CD1c-positive myeloid dendritic cell (primary cell): ENCODE measurements at regions not wholly inside any gene's neighbourhood (a gene's known extent, or its start where the extent isn't known, plus 50 kb on each side); places are given as distances from the start of the nearest gene placed in this dataset.

Source experiments
- DNase-seq: peaks from one replicate; pipeline ENCODE4 v3.0.0-alpha.2; 2016; ENCODE audit errors: extremely low spot score

DNA sequence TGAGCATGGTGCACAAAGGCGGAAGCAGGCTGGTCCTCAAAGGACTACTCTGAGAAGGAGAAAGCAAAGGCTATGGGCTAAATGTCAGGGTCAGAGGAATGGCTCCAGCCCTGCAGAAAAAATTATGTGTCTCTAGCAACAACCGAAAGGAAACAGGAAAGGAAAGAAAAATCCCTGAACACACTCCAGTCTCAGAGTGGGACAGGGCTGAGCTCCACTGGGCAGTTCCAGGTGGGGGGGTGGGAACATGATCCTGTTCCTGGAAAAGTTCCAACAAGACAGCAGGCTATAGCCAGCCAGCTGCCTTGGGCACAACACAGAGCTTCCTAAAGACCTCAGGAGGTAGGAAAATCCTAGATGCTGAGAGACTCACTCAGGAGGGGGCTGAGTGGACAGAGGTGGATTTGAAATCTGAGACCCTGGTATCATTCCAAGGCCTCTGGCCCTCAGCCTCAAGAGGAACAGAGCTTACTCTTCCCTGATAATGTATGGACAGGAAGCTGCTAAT lies 1088.2 kb downstream of the TBC1D22A start:
- no peak for DNase-seq

DNA sequence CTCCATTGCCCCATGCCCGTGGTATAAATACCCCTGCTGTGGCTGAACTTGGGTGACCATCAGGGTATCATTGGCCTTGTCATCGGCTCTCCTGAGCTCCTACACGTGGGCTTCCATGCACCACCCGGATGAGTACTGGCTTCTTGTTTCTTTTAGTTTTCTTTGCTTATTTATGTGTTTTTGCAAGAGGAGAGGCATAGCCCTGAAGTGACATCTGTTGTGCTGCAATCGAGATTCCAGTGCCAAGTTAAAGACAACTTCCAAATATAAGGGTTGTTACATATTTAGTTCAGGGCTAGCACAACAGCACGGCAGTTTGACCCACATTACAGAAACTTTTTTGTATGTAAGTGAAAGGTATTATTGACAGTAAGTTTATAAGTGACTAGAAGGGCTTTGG lies 1087.1 kb downstream of the TBC1D22A start:
- DNase-seq, result no peak

DNA sequence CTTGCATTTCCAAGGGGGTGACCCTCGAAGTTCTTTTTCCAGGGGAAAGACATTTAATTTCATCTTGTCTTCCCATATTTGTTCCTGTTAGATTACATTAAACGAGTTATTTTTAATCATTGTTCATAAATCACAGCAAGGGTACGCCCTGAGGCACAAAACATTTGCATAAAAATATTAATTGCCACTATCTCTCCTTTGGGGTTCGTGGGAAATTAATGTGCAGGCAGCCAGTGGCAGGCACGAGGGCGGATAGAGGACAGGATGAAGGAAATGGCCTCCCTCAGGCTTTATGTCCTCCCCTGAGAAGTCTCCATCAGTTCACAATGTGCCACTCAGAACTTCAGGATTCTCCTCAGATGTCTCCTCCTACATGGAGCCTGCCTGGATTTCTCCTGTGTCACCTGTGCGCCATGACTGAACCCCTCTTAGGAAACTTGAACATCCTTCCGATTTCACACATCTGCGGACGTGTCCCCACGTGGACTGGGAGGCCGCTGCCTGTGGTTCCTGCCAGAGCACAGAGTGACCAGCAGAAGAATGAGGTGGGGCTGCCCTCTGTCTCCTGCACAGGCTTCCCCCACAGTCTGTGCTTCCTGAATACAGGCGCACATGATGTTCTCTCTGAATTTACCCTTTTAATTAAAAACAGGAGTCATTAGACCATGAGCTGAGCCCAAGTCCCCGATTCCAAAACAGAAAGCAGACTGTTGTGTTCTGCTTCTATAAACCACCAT lies 1085.9 kb downstream of the TBC1D22A start:
- DNase-seq, result no peak

DNA sequence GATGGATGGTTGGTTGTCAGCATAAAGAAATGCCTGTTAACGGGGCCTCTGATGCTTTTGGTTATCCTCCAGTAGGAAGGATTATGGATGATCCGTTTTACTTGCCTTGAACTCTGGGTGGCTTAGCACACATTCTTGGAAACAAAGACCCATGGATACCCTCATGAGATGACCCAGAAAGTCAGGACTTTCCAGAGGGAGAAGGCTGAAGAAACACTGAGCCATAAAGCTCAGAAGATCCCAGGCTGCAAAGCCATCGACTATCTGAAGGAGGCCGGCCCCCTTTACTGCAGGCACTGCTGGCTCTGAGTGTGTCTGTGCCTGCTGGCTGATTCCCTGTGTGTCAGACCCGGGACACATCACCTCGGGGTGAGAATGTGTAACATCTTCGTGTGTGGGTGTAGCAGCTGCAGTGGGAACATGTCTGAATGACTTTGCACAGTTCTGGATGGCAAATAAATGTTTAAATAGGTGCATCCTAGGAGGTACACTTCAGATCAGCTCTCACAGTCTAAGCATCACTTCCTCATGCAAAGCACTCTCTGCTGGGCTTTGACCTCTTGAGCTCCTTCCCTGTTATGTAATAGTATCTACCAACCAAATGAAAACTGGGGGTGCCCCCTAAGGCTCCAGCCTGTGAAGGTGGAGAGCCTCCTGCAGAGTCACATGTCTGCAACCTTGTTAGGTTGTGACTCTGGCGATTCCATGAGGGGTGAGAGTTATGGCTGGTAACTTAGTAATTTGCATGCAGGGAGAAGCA lies 1084.9 kb downstream of the TBC1D22A start:
- DNase-seq, result no peak

DNA sequence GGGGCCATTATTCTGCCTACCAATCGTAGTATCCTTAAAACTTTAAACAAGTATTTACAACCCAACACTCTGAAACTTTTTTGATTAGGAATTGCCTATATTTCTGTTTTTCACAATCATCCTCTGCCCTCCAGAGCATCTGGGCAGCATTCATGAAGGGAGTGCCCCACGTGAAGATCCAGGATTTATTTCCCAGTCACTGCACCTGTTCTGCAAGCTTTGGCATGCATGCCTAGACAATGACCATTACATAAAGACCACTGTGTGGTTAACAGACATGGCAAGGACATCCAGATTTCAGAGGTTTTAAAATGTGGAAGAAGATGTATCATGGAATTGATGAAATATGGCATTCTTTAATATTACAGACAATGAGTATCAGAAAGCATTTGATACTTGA lies 1083.8 kb downstream of the TBC1D22A start:
- no peak for DNase-seq

DNA sequence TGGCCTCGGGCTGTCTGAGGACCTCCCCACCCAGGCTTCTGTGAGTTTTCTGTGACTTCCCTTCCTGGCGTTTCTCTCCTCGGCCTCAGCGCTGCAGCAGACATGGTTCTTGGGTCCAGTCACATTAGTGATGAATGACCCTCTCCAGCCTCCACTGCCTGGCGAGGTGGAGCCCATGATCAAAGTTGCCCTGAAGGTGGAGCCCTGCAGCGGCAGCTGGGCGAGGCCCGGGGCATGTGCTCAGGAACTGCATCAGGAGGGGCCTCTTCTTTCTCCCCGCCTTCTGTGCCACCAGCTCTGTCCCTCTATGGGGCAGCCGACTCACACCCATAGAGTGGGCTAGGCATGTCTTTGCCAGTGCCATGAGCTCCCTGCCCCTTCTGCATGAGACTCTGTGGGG lies 1079.7 kb downstream of the TBC1D22A start:
- no peak for DNase-seq

DNA sequence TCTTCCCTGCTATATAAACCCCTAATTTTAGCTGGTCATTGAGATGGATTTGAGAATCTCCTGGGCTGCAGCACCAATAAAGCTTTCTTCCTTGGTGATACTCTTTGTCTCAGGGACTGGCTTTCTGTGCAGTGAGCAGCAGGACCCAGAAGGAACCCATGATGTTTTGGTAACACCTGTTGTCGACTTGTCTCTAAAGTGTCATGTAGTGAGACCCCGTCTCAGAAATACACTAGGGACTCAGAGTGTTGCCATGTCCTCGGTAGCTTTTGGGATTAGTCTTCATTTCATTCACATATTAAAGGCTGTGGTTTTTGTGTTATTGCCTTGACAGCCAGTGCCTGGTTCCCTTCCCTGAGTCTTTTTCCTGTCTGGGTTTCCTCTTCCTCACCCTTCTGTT lies 1078.7 kb downstream of the TBC1D22A start:
- no peak for DNase-seq

DNA sequence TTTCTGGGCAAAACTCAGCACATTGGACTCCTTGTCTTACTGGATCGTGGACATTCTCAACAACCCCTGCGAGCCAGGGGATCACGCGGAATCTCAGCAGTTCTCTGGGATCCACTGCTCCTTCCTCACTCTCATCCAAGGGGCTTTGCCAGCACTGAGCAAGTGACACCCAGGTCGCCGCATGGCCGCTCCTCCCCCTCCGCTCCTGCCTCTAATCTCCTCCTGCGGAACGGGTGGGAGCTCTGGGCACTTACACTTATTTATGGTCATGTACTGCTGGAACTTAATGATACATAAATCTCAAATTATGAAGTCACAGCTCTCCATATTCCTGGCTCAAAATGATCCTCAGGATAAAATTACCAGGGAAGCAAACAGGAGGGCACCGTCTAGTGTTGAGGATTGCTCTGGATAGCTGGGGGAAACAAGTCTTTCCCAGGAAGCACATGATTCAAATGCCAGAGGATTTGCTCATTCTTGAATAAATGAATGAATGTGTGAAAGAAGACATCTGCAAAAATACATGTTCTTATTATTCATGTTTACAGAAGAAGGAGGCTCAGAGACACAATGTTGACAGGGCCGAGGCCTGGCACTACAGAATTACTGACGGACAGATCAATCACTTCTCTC lies 1077.3 kb downstream of the TBC1D22A start:
- no peak for DNase-seq

DNA sequence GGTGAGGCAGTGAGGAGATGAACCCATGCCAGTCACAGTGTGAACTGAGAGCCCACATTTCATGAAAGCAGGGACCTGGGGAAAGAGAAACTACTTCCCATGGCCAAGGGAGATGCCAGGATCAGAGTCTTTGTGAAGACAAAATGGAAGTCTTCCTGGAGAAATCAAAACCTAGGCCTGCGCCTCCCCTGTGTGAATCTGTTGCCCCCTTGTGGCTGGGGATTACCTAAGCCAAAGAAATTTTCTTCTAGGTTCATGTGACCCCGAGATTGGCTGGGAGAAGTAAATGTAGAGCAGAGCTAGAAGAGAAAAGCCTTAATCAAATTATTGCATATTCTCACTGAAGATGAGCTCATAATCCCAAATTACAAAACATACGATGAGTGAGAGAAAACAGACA lies 1075.3 kb downstream of the TBC1D22A start:
- no peak for DNase-seq

DNA sequence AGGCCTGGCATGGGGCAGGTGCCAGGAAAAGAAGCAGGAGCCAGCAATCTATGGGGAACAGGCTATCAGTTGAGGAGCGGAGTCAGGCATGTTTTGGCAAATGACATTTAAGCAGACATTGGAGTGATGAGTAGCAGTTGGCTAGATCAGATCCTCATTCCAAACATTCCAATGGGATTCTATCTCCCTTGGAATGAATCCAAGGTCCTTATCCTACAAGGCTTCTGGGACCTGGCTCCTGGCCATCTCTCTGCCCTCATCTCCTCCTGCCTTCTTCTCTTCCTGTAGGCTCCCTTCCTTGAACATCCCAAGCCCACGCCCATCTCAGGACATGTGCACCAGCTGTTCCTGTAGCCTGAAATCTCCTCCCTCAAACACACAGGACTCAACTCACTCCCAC lies 1074.5 kb downstream of the TBC1D22A start:
- no peak for DNase-seq

DNA sequence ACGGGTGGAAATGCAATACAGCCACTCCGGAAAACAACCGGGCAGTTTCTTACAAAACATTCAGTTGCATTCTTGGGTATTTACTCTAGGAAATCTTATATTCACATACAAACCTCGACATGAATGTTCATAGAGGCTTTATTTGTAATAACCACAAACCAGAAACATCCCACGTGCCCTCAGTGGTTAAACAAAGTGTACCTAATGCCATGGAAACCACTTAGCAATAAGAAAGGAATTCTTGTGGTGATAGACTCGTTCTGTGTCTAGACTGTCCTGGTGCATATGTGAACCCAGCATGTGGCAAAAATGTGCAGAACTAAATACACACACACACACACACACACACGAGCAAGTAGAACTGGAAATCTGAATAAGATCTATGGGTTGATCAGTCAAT lies 1073.3 kb downstream of the TBC1D22A start:
- DNase-seq, result no peak

DNA sequence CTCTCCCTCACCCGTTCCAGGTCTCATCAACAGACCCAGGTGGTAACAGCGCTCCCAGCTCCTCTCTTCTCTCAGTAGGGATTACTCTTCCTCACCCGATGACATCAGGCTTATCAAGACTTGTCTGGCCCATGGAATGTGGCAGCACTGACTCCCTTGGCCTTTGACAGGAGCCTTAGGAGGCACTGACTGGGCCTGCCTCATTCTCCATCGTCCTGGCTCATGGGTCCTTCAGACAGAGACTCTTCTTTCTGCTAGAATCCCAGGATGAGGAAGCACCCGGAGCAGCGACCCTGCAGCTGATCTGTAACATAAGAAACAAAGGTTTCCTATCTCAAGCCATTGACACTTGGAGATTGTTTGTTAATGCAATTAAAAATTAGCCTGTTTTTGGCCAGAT lies 1063.6 kb downstream of the TBC1D22A start:
- DNase-seq, result no peak

DNA sequence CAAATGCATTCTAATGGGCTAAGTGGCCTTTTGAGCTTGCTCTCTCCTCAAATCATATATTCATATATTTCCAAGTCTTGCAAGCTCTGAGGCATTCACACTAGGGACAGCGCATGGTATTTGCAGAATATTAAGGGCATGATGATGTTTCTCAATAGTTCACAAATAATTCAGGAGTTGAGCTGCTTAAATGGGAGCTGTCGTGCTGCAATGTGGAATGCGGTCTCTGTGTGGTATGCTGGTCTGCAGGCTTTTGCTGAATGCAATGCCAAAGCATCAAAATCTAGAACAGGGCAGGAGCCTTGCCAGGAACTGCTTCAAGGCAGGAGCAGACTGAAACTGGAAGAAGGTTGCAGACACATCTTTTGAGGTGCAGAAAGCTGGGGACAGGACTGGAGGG lies 1060.0 kb downstream of the TBC1D22A start:
- DNase-seq, result no peak

DNA sequence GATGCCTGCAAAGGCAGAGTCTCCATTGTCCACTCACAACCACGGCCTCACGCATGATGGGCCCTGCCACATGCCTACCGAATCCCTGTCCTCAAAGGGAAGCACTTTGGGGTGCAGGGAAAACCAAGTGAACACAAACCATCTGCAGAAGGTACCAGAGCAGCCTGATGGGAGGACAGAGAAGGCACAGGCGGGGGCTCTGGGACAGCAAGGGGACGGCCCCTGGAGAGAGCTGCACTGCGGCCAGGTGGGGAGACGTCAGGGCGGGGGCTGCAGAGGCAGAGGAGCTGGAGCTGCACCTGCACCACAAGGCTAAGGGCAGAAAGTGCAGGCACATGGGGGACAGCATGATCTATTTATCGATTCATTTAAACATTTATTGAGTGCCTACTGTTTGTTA lies 1056.0 kb downstream of the TBC1D22A start:
- no peak for DNase-seq

DNA sequence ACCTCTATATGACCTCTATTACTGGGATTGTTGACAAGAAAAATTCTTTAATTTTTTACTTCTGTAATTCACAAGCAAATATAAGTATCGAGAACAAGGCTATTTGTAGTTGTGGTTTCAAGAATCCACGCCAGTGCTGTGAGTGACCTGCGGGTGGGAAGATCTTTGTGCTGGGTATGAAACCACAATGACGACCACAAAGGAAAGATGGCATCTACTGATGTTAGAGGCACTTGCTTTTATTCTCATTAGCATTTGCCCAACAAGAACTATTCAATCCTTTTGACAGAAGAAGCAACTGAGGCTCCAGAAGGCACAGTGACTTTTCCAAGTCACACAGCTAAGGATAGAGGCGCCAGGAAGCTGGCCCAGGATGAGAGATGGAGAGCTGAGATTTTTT lies 1054.9 kb downstream of the TBC1D22A start:
- DNase-seq, result no peak

DNA sequence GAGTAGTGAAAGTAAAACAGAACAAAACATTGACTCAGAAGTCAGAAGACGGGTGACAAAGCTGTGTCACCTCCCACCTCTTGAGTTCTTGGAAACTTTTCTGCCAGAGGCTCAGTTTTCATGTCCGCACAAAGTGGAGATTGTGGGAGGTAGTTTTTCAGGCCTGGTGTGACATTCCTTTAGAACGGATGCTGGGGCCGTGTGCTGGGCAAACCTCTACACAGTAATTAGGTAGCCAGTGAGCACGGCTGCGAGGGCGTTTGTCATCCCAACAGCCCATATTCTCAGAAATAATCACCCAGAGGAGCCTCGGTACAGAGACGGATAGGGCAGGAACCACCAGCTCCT lies 1054.4 kb downstream of the TBC1D22A start:
- no peak for DNase-seq

DNA sequence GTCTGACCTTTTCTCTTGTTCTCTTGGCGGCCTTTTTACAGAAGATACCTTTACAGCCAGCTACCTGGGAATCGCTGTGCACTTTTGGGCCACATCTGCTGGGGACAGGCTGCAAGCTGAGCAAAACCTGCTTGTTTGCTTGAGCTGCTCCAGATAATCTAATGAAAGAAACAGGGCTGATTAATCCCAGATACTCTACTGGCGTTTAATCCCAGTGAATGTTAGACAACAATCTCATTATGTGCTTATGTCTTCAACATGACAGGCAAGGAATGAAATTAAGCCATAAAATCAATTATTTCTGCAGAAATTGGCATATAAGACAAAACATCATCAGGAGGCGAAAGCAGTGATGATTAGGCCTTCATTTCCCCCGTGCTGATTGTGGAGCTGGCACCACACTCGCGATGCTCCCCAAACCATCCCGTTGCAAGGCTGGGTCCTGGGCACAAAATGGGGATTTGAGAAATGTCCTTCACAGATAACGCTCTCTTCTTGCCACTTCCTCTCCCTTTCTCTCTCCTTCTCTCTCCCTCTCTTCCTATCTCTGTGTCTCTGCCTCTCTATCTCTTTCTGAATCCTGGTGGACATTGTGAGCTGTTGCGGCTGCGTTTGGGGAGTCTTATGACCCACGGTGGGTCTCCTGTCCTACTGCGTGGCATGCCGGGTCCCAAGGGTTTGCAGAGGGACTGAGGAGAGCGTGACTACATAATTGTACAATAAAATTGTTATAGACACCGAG lies 1053.8 kb downstream of the TBC1D22A start:
- no peak for DNase-seq

DNA sequence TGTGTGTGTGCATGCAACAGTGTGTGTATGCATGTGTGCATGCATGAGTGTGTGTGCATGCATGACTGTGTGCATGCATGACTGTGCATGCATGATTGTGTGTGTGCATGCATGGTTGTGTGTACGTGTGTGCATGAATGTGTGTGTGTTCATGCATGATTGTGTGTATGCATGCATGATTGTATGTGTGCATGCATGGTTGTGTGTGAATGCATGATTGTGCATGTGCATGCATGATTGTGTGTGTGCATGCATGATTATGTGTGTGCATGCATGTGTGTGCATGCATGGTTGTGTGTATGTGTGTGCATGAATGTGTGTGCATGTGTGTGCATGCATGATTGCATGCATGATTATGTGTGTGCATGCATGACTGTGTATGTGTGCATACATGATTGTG lies 1052.0 kb downstream of the TBC1D22A start:
- no peak for DNase-seq

DNA sequence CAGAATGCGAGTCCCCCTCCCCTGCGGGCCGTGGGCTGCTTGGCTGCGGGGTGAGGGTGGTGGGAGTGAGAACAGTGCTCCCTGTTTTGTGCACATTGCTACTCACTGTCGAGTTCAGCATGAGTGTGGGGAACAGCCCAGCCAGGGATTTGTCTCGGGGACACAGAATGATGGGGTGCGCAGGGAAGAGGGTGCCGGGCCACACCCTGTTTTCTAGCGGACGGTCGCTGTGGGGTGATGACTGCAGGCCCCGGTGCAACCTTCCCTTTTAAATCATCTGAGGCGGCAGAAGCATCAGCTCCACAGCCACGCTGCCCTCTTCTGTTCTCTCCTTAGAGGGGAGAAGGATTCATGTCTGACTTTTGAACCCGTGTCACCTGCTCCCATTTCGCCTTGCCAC lies 1051.2 kb downstream of the TBC1D22A start:
- DNase-seq, result no peak

DNA sequence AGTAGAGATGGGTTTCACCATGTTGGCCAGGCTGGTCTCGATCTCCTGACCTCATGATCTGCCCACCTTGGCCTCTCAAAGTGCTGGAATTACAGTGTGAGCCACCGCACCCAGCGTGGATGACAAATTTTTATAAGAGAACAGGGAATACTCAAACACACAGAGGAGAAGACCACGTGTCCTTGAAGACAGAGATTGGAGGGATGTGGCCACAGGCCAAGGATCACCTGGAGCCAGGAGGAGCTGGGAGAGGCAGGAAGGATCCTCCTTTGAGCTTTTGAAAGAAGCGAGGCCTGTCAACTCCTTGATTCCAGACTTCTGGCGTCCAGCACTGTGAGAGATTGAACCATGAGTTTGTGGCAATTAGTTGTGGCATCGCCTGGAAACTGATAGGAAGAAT lies 1049.5 kb downstream of the TBC1D22A start:
- DNase-seq, result no peak

DNA sequence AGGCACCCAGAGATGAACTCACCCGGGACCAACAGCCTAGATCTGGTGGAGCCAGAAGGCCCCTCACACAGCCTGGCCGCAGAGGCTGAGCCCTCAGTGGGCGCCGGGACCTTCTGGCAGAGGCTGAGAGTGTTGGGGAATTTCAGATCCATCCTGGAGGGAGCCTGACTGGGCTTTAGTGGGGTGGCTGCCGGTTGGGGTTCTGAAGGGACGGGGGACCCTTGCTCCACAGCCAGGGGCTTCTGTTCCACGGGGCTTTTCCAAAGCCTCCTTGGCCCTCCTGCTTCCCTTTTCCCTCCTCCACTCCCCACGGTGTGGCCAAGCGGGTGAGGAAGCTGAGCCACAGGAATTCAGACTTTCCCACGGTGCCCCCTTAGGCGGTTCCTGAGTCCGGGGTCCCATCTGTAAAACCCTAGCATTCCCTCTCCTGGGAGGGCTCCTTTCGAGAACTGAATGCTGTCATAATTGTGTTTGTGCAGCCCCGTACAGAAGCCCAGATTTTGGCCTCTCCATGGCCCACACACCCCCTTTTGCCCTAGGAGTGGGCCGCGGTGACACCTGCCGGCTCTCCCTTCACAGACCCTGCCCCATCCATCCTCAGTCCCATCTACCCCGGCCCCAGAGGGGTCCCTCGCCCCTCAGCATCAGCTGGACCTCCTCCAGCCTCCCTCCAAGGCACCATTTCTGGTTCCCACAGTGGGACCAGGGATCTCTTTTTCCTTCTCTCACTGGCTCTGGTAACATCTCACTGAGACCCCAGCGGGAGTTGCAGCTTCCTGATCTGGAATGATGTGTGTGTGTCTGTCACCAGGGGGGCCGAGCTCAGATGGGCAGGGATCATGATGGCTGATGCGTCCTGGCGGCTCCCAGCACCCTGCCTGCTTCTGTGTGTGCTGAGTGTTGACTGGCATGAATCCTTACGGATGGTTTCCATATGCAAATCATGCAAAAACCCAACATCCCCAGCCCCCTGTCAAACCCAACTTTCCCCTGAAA lies 1048.4 kb downstream of the TBC1D22A start:
- DNase-seq, result no peak
